HEK293T (cell line): ENCODE measurements at regions not wholly inside any gene's neighbourhood (a gene's known extent, or its start where the extent isn't known, plus 50 kb on each side); places are given as distances from the start of the nearest gene placed in this dataset.

ENCODE experiments used
- BHLHE40 ChIP-seq: fragments of 450-650 bp; IDR thresholded peaks from 2 replicates; pipeline ENCODE4 v1.6.1; 2016; ENCODE audit warnings: mild to moderate bottlenecking, moderate library complexity, borderline replicate concordance
- ELF4 ChIP-seq: fragments of 450-650 bp; IDR thresholded peaks from 2 replicates; pipeline ENCODE4 v1.6.1; 2017; ENCODE audit warnings: antibody characterized with exemption
- FOXA1 ChIP-seq: fragments of 450-650 bp; IDR thresholded peaks from 2 replicates; pipeline ENCODE4 v1.6.1; 2016; ENCODE audit warnings: mild to moderate bottlenecking
- LEF1 ChIP-seq: fragments of 450-650 bp; IDR thresholded peaks from 2 replicates; pipeline ENCODE4 v1.6.1; 2017; ENCODE audit warnings: mild to moderate bottlenecking, borderline replicate concordance

GRCh38 chr6:90811596-90812226, 224.8 kb upstream of the MAP3K7 start:
- no peak for TF ChIP-seq ELF4
- TF ChIP-seq BHLHE40: no peak
- no peak for TF ChIP-seq LEF1
- no peak for TF ChIP-seq FOXA1
